GM19238 (cell line): ENCODE measurements at regions not wholly inside any gene's neighbourhood (a gene's known extent, or its start where the extent isn't known, plus 50 kb on each side); places are given as distances from the start of the nearest gene placed in this dataset.
"Not testable (repeated sequence)": the region's sequence is repeated elsewhere in the genome, so short reads cannot be mapped to it uniquely, and the experiment has no call there.

Source experiments
- DNase-seq: peaks from one replicate; pipeline ENCODE4 v3.0.0; 2011; ENCODE audit warnings: low spot score; ENCODE audit not compliant: insufficient read length

GRCh38 chr13:50631041-50631440, 212.5 kb downstream of the DLEU7 start:
- no peak for DNase-seq

GRCh38 chr13:50634339-50634738, 209.2 kb downstream of the DLEU7 start:
- DNase-seq, result no peak

GRCh38 chr13:50635504-50635903, 208.0 kb downstream of the DLEU7 start:
- no peak for DNase-seq

GRCh38 chr13:50636007-50636704, 207.3 kb downstream of the DLEU7 start:
- DNase-seq, result no peak

- no peak for DNase-seq
Measured at GRCh38 chr13:50643060-50643459, 200.4 kb downstream of the DLEU7 start.

- no peak for DNase-seq
Measured at GRCh38 chr13:50644081-50644871, 199.2 kb downstream of the DLEU7 start.

GRCh38 chr13:50645092-50645491, 198.4 kb downstream of the DLEU7 start:
- no peak for DNase-seq

- no peak for DNase-seq
Measured at GRCh38 chr13:50646070-50646469, 197.4 kb downstream of the DLEU7 start.

GRCh38 chr13:50649211-50649610, 194.3 kb downstream of the DLEU7 start:
- DNase-seq, result no peak

- no peak for DNase-seq
Measured at GRCh38 chr13:50650592-50651504, 192.6 kb downstream of the DLEU7 start.

- DNase-seq, result no peak
Measured at GRCh38 chr13:50651922-50652321, 191.6 kb downstream of the DLEU7 start.

GRCh38 chr13:50654331-50654730, 189.2 kb downstream of the DLEU7 start:
- DNase-seq, result no peak

- DNase-seq, result not testable (repeated sequence)
Measured at GRCh38 chr13:50661881-50662280, 181.6 kb downstream of the DLEU7 start.

GRCh38 chr13:50664951-50665350, 178.5 kb downstream of the DLEU7 start:
- DNase-seq, result no peak

GRCh38 chr13:50668049-50668448, 175.4 kb downstream of the DLEU7 start:
- no peak for DNase-seq

- DNase-seq, result no peak
Measured at GRCh38 chr13:50668691-50669271, 174.7 kb downstream of the DLEU7 start.

GRCh38 chr13:50670272-50670671, 173.2 kb downstream of the DLEU7 start:
- no peak for DNase-seq

- DNase-seq, result no peak
Measured at GRCh38 chr13:50670847-50671496, 172.5 kb downstream of the DLEU7 start.

GRCh38 chr13:50671497-50671850, 172.0 kb downstream of the DLEU7 start:
- no peak for DNase-seq

GRCh38 chr13:50672025-50672424, 171.5 kb downstream of the DLEU7 start:
- no peak for DNase-seq

- no peak for DNase-seq
Measured at GRCh38 chr13:50675651-50676050, 167.8 kb downstream of the DLEU7 start.
